RWPE2 (cell line): ENCODE measurements at regions not wholly inside any gene's neighbourhood (a gene's known extent, or its start where the extent isn't known, plus 50 kb on each side); places are given as distances from the start of the nearest gene placed in this dataset.

ENCODE experiments used
- ATAC-seq: fragments of 200-7000 bp; cut with Tn5 transposase; 3 replicates; pipeline ENCODE4 v1.9.1; 2021; ENCODE audit warnings: low read depth
- DNase-seq: peaks from one replicate; pipeline ENCODE4 v3.0.0-alpha.2; 2020; ENCODE audit warnings: low spot score
- H3K27ac ChIP-seq: fragments of 450-650 bp; 2 replicates; pipeline ENCODE4 v1.5.1; 2017; ENCODE audit warnings: mild to moderate bottlenecking; ENCODE audit not compliant: poor library complexity, severe bottlenecking
- H3K27me3 ChIP-seq: fragments of 250-450 bp; sonication (Bioruptor Pico); 2 replicates; pipeline ENCODE4 v1.5.1; 2021; ENCODE audit warnings: mild to moderate bottlenecking, moderate library complexity; ENCODE audit not compliant: insufficient read depth, poor library complexity, severe bottlenecking
- H3K36me3 ChIP-seq: fragments of 250-450 bp; sonication (Bioruptor Pico); 2 replicates; pipeline ENCODE4 v1.5.1; 2020; ENCODE audit warnings: low read depth, mild to moderate bottlenecking, moderate library complexity
- H3K4me1 ChIP-seq: fragments of 250-450 bp; sonication (Bioruptor Pico); 2 replicates; pipeline ENCODE4 v1.5.1; 2021; ENCODE audit warnings: mild to moderate bottlenecking, moderate library complexity; ENCODE audit not compliant: insufficient read depth, poor library complexity, severe bottlenecking
- H3K4me3 ChIP-seq: fragments of 250-450 bp; sonication (Bioruptor Pico); 2 replicates; pipeline ENCODE4 v1.5.1; 2021; ENCODE audit warnings: mild to moderate bottlenecking, moderate library complexity; ENCODE audit not compliant: severe bottlenecking
- H3K9me3 ChIP-seq: fragments of 250-450 bp; sonication (Bioruptor Pico); 2 replicates; pipeline ENCODE4 v1.5.1; 2021; ENCODE audit warnings: mild to moderate bottlenecking, moderate library complexity; ENCODE audit not compliant: severe bottlenecking
- CTCF ChIP-seq: fragments of 450-650 bp; IDR thresholded peaks from one replicate; pipeline ENCODE4 v1.5.1; 2017; ENCODE audit warnings: mild to moderate bottlenecking, moderate library complexity; ENCODE audit not compliant: poor library complexity, severe bottlenecking

GRCh38 chr12:67496581-67496980 lies 152.0 kb upstream of the DYRK2 start:
- DNase-seq (no peak), ATAC-seq (no peak)
- Histone ChIP-seq H3K27me3 (no peaks in the 10 kb centered on the region), H3K36me3 (no peaks in the 10 kb centered on the region), H3K4me3 (no peak overlapping the region), H3K9me3 (no peaks in the 10 kb centered on the region), H3K4me1 (no peaks in the 10 kb centered on the region), H3K27ac (no peak overlapping the region)
- no peak for TF ChIP-seq CTCF

GRCh38 chr12:67498991-67499390 lies 149.6 kb upstream of the DYRK2 start:
- no peak for TF ChIP-seq CTCF
- Histone ChIP-seq H3K27ac (no peak overlapping the region), H3K27me3 (no peaks in the 10 kb centered on the region), H3K4me3 (no peak overlapping the region), H3K4me1 (no peaks in the 10 kb centered on the region), H3K36me3 (no peaks in the 10 kb centered on the region), H3K9me3 (no peaks in the 10 kb centered on the region)
- ATAC-seq (no peak), DNase-seq (no peak)

- Histone ChIP-seq H3K4me3 (no peak overlapping the region), H3K27me3 (no peaks in the 10 kb centered on the region), H3K9me3 (no peaks in the 10 kb centered on the region), H3K4me1 (no peaks in the 10 kb centered on the region), H3K27ac (no peak overlapping the region), H3K36me3 (no peaks in the 10 kb centered on the region)
- DNase-seq: no peak
- no peak for TF ChIP-seq CTCF
- ATAC-seq: no peak
Observed at GRCh38 chr12:67501362-67501761, 147.2 kb upstream of the DYRK2 start.

DNA sequence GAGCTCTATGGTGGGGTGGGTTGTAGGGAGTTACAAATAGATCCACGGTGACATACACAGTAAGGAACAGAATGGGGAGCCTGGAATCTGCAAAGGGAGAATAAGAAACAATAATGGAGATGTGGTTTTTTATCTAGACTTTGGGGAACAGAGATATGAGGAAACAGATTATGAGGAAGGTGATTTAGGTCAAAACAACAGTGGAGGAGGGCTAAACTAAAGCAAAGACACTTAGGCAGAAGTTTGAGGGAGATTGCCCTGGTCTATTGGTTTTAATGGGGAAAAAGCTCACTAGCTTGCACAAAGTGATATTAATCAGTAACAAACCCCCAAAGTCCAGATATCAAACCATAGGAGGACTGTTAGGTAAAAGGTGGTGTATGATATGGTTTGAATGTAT lies 144.5 kb upstream of the DYRK2 start:
- no peak for DNase-seq
- Histone ChIP-seq H3K27ac (no peak overlapping the region), H3K36me3 (no peaks in the 10 kb centered on the region), H3K27me3 (no peaks in the 10 kb centered on the region), H3K9me3 (no peaks in the 10 kb centered on the region), H3K4me3 (no peak overlapping the region), H3K4me1 (no peaks in the 10 kb centered on the region)
- no peak for TF ChIP-seq CTCF
- ATAC-seq: no peak

DNA sequence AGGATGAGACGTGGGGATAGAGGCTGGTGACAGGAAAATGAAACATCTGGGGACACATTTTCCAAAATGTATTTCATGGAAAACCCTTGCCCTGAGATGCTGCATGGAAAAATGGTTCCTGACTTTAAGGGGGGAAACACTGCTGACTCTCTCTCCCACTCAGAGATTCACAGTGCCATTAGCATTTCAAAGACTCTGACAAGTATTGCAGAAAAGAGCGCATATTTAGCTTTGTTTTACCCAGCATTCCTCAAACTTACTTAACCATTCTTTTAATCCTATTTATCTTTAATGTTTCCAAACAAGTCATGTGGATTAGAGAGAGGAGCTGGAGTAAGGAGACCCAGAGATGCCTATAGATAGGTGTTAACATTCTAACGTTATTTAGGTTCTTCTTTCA lies 141.8 kb upstream of the DYRK2 start:
- Histone ChIP-seq H3K4me3 (no peak overlapping the region), H3K36me3 (no peaks in the 10 kb centered on the region), H3K4me1 (no peaks in the 10 kb centered on the region), H3K27me3 (no peaks in the 10 kb centered on the region), H3K9me3 (no peaks in the 10 kb centered on the region), H3K27ac (no peak overlapping the region)
- TF ChIP-seq CTCF: no peak
- DNase-seq (no peak), ATAC-seq (no peak)
